ENCODE measurements at regions not wholly inside any gene's neighbourhood (a gene's known extent, or its start where the extent isn't known, plus 50 kb on each side); places are given as distances from the start of the nearest gene placed in this dataset.

- DNase-seq (ENCODE audit: low spot score) (no peak), ATAC-seq (no peak)
- Mint-ChIP-seq H3K9me3 (peaks cover 9% of the 10 kb centered on the region), H3K27me3 (no peaks in the 10 kb centered on the region), H3K36me3 (no peaks in the 10 kb centered on the region), H3K4me1 (ENCODE audit: low read depth in 2 of 2) (no peaks in the 10 kb centered on the region), H3K27ac (no peak overlapping the region), H3K4me3 (no peak overlapping the region)
Observed at GRCh38 chr13:34545461-34545860, 396.6 kb upstream of the NBEA start.

- Mint-ChIP-seq H3K27me3 (no peaks in the 10 kb centered on the region), H3K27ac (no peak overlapping the region), H3K4me1 (ENCODE audit: low read depth in 2 of 2) (no peaks in the 10 kb centered on the region), H3K4me3 (no peak overlapping the region), H3K36me3 (no peaks in the 10 kb centered on the region), H3K9me3 (peaks cover 9% of the 10 kb centered on the region)
- DNase-seq (ENCODE audit: low spot score) (no peak), ATAC-seq (no peak)
Observed at GRCh38 chr13:34546344-34547250, 395.5 kb upstream of the NBEA start.

DNA sequence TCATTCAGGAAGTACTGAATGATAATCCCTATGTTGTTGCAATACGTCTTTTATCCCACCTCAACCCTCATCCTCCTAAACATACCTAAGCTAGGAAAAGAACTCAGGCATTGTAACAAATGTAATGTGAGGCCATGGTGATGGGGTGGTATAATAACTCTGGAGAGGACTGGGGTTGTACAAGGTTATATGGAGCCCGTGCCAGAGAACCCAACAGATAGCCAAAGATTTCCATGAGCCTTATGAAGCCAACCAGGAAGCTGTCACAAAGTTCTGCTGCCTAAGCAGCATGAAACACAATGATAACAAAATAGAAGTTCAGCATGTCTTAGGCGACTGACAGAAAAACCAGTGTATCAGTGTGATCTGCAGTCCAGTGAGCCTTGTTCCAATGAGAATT is 394.1 kb upstream of the NBEA start:
- Mint-ChIP-seq H3K9me3 (peaks cover 9% of the 10 kb centered on the region), H3K4me1 (ENCODE audit: low read depth in 2 of 2) (no peaks in the 10 kb centered on the region), H3K27ac (no peak overlapping the region), H3K27me3 (no peaks in the 10 kb centered on the region), H3K4me3 (no peak overlapping the region), H3K36me3 (no peaks in the 10 kb centered on the region)
- ATAC-seq: no peak
- DNase-seq (ENCODE audit: low spot score): no peak

DNA sequence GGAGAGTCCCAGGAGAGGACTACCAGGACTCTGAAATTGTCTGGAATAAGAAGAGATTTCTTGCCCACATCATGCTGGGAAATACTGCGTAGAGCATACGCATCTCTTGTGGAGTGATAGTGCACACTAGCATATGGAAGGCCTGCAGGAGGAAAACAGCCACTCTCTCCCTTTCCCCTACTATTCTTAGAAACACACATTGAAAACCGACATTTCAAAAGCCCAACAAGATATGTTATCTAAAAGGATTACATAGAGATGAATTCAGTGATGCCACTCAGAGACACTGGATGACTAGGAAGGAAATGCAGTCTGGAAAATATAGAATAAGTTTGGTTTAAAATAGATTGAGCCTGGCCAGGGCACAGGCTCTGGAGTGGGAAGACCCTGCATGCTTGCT is 388.7 kb upstream of the NBEA start:
- Mint-ChIP-seq H3K27me3 (no peaks in the 10 kb centered on the region), H3K9me3 (peaks cover 17% of the 10 kb centered on the region), H3K27ac (no peak overlapping the region), H3K4me3 (no peak overlapping the region), H3K36me3 (peaks cover 5% of the 10 kb centered on the region), H3K4me1 (ENCODE audit: low read depth in 2 of 2) (no peaks in the 10 kb centered on the region)
- DNase-seq (ENCODE audit: low spot score) (no peak), ATAC-seq (no peak)

GRCh38 chr13:34555988-34556387 is 386.1 kb upstream of the NBEA start:
- H3K27ac Mint-ChIP-seq: no peak overlapping the region
- H3K9me3 Mint-ChIP-seq: peaks cover 22% of the 10 kb centered on the region
- H3K4me3 Mint-ChIP-seq: no peak overlapping the region
- peaks cover 5% of the 10 kb centered on the region for H3K36me3 Mint-ChIP-seq
- no peak for ATAC-seq
- no peaks in the 10 kb centered on the region for H3K27me3 Mint-ChIP-seq
- no peaks in the 10 kb centered on the region for H3K4me1 Mint-ChIP-seq (ENCODE audit: low read depth in 2 of 2)
- DNase-seq (ENCODE audit: low spot score): no peak

DNA sequence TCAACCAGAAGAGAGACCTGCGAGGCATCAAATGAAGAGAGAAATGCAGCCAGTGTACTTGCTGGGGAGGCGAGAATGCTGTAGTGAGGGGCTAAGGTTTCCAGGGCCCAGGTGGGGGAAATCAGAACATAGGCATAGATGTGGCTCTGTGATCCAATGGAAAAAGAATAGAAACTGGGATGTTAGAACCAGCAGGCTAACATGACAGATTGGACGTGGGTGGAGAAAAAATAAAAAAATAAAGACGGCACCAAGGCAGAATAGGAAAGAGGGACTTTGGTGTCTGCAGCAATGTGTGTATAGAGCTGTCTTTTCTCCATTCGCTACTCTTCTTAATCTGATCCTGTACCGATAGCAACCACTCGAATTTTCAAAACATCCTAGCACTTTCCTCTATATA is 381.0 kb upstream of the NBEA start:
- H3K4me3 Mint-ChIP-seq: no peak overlapping the region
- no peak overlapping the region for H3K27ac Mint-ChIP-seq
- no peak for ATAC-seq
- peaks cover 19% of the 10 kb centered on the region for H3K9me3 Mint-ChIP-seq
- peaks cover 2% of the 10 kb centered on the region for H3K36me3 Mint-ChIP-seq
- no peaks in the 10 kb centered on the region for H3K27me3 Mint-ChIP-seq
- no peak for DNase-seq (ENCODE audit: low spot score)
- H3K4me1 Mint-ChIP-seq (ENCODE audit: low read depth in 2 of 2): no peaks in the 10 kb centered on the region

DNA sequence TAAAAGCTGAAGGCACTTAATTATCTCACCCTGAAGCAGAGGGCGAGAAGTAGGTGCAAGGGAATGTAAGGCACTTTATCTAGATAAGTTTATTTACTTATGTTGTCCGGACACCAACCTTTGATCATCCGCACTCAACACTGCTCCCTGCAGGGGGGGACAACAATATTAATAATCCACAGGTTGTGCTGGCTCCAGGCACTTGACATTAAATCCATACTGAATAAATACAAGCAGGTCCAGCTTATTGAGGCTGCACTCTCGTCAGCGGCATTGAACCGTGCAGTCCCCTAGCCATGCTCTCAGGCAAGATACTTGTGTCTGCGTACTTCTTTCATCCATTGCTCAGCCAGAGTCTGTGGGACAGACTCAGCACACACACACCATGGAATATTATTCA is 374.5 kb upstream of the NBEA start:
- no peak overlapping the region for H3K4me3 Mint-ChIP-seq
- DNase-seq (ENCODE audit: low spot score) (no peak), ATAC-seq (no peak)
- no peak overlapping the region for H3K27ac Mint-ChIP-seq
- H3K36me3 Mint-ChIP-seq: no peaks in the 10 kb centered on the region
- peaks cover 18% of the 10 kb centered on the region for H3K9me3 Mint-ChIP-seq
- no peaks in the 10 kb centered on the region for H3K27me3 Mint-ChIP-seq
- H3K4me1 Mint-ChIP-seq (ENCODE audit: low read depth in 2 of 2): no peaks in the 10 kb centered on the region

DNA sequence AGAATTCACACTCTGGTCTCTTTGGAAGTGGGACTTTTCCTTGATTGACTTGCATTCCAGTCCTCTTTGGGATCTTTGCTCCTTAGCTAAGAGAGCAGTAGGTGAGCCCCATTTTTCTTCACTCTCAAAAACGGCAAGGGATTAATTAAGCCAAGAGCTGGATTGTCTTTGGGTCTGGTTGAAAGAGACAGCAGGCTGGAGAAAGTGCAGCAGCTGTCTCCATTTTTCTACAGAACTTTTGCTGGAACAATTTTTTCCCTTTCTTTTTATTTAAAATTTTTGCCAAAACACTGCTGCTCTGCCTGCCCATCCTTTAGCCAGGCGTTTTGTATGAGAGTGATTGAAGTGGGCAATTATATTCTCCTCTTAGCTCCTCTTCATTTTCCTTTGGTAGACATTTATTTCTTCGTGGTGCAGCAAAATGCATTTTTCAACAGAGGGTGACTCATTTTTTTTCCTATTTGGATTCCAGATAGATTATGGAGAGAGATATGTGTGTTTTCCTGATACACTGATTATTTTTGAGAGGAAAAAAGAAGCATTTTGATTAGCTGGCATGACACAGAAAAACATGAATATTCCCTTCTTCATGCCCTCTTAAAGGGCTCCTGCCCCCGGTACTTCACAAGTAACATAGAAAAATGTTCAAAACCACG is 371.2 kb upstream of the NBEA start:
- ATAC-seq (no peak), DNase-seq (ENCODE audit: low spot score) (no peak)
- no peaks in the 10 kb centered on the region for H3K4me1 Mint-ChIP-seq (ENCODE audit: low read depth in 2 of 2)
- H3K36me3 Mint-ChIP-seq: no peaks in the 10 kb centered on the region
- no peak overlapping the region for H3K27ac Mint-ChIP-seq
- no peak overlapping the region for H3K4me3 Mint-ChIP-seq
- peaks cover 14% of the 10 kb centered on the region for H3K9me3 Mint-ChIP-seq
- no peaks in the 10 kb centered on the region for H3K27me3 Mint-ChIP-seq

DNA sequence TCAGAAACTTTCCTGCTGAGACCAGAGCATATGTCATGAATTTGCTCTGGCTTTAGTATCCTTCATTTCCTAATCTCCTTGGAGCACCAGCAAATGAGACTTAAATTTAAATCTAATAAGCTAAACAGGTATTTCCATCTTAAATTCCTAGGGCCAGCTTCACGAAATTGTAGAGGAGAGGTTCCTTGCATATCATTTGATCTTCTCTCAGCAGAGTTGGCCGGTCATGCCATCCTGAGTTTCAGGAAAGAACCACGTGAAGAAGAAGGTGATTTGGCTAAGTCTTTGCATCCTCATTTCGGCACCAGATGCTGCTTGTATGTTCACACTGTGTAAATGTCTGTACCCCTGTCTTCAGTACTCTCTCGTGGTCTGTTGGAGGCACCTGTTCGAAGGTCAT is 370.4 kb upstream of the NBEA start:
- H3K36me3 Mint-ChIP-seq: no peaks in the 10 kb centered on the region
- H3K4me3 Mint-ChIP-seq: no peak overlapping the region
- H3K4me1 Mint-ChIP-seq (ENCODE audit: low read depth in 2 of 2): no peaks in the 10 kb centered on the region
- peaks cover 15% of the 10 kb centered on the region for H3K9me3 Mint-ChIP-seq
- no peak overlapping the region for H3K27ac Mint-ChIP-seq
- no peaks in the 10 kb centered on the region for H3K27me3 Mint-ChIP-seq
- ATAC-seq (no peak), DNase-seq (ENCODE audit: low spot score) (no peak)

- H3K4me1 Mint-ChIP-seq (ENCODE audit: low read depth in 2 of 2): no peaks in the 10 kb centered on the region
- DNase-seq (ENCODE audit: low spot score) (no peak), ATAC-seq (no peak)
- no peak overlapping the region for H3K27ac Mint-ChIP-seq
- H3K27me3 Mint-ChIP-seq: no peaks in the 10 kb centered on the region
- H3K36me3 Mint-ChIP-seq: no peaks in the 10 kb centered on the region
- no peak overlapping the region for H3K4me3 Mint-ChIP-seq
- H3K9me3 Mint-ChIP-seq: peaks cover 3% of the 10 kb centered on the region
Observed at GRCh38 chr13:34577051-34577450, 365.0 kb upstream of the NBEA start.

GRCh38 chr13:34578471-34578870 is 363.6 kb upstream of the NBEA start:
- Mint-ChIP-seq H3K4me3 (no peak overlapping the region), H3K9me3 (peaks cover 8% of the 10 kb centered on the region), H3K36me3 (no peaks in the 10 kb centered on the region), H3K27ac (no peak overlapping the region), H3K27me3 (no peaks in the 10 kb centered on the region), H3K4me1 (ENCODE audit: low read depth in 2 of 2) (no peaks in the 10 kb centered on the region)
- ATAC-seq (no peak), DNase-seq (ENCODE audit: low spot score) (no peak)

DNA sequence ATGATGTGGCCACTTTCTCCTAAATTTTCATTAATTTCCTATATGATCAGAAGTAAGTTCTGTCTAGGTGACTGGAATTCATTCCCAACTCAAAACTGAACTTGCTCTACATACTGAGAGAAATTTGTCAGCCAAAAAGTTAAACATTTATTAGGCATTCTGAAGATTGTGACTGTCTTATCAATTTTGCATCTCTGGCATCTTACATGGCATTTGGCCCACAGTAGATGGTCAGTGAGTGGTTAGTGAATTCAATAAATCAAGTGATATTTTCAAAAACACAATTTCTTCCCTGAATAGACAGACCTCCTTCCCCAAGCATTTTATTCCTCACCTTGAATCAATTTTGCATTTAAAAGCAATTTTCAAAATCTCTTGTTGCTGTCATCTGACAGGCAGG is 363.2 kb upstream of the NBEA start:
- ATAC-seq: no peak
- no peaks in the 10 kb centered on the region for H3K4me1 Mint-ChIP-seq (ENCODE audit: low read depth in 2 of 2)
- no peaks in the 10 kb centered on the region for H3K36me3 Mint-ChIP-seq
- peaks cover 8% of the 10 kb centered on the region for H3K9me3 Mint-ChIP-seq
- no peak overlapping the region for H3K4me3 Mint-ChIP-seq
- DNase-seq (ENCODE audit: low spot score): no peak
- H3K27me3 Mint-ChIP-seq: no peaks in the 10 kb centered on the region
- no peak overlapping the region for H3K27ac Mint-ChIP-seq

DNA sequence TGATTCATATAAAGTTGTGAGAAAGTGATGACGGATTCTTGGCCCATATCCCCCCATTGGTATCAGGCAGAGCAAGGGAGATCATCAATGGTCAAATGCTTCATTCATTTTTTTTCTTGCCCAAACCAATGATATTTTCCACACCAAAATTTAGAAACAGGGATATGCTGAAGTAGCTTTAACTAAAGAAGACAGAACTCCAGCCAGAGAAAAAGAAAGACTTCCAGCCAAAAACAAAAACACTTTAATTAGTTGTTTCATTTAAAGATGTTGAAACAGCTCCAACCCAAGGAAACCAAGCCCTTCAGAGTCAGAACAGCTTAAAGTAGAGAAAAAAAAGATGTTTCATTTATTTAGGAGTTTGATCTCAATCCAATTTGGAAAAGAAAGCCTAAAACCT is 358.9 kb upstream of the NBEA start:
- DNase-seq (ENCODE audit: low spot score) (no peak), ATAC-seq (no peak)
- Mint-ChIP-seq H3K4me3 (no peak overlapping the region), H3K27me3 (no peaks in the 10 kb centered on the region), H3K36me3 (no peaks in the 10 kb centered on the region), H3K27ac (no peak overlapping the region), H3K4me1 (ENCODE audit: low read depth in 2 of 2) (no peaks in the 10 kb centered on the region), H3K9me3 (peaks cover 8% of the 10 kb centered on the region)

DNA sequence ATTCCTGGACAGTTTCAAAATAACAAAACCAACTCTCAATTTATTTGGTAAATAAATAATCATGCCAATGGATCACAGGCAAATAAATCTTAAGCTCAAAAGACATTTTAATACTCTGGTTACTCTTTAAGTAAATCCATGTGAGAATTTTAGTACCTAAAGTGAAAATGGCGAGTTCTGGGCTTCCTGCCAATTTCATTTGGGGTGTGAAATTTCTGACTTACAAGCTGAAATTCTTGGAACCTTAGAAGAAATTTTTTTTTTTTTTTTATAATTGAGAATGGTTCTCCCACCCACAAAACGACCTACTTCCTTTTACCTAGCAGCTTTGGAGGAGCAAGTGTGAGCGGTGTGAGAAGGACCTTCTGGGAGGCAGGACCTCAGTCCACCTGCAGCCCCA is 354.5 kb upstream of the NBEA start:
- H3K9me3 Mint-ChIP-seq: peaks cover 10% of the 10 kb centered on the region
- no peaks in the 10 kb centered on the region for H3K27me3 Mint-ChIP-seq
- no peak overlapping the region for H3K4me3 Mint-ChIP-seq
- DNase-seq (ENCODE audit: low spot score): no peak
- no peaks in the 10 kb centered on the region for H3K4me1 Mint-ChIP-seq (ENCODE audit: low read depth in 2 of 2)
- no peaks in the 10 kb centered on the region for H3K36me3 Mint-ChIP-seq
- ATAC-seq: no peak
- no peak overlapping the region for H3K27ac Mint-ChIP-seq
